K562 (cell line): ENCODE measurements at regions not wholly inside any gene's neighbourhood (a gene's known extent, or its start where the extent isn't known, plus 50 kb on each side); places are given as distances from the start of the nearest gene placed in this dataset.

Source experiments
- ATAC-seq: fragments of 200-7000 bp; cut with Tn5 transposase; 3 replicates; pipeline ENCODE4 v1.9.1; 2020; ENCODE audit warnings: moderate library complexity
- BruUV-seq: library from RNA; stranded (reverse); fragments of 400-500 nt; replicated peaks from 2 replicates; lab custom pipeline; 2021; lab: Mats Ljungman, UMichigan
- CTCF ChIA-PET: fragments of 300-600 bp; formaldehyde crosslinking; extraction: SDS; loops from one replicate; lab custom pipeline; 2021; ENCODE audit warnings: low intra/inter-chr PET ratio; lab: Yijun Ruan, JAX
- POLR2A ChIA-PET: fragments of 300-600, 350-650 bp; sonication (Branson Sonifier 250); formaldehyde crosslinking; extraction: SDS; loops from one replicate; lab custom pipeline; 2021; ENCODE audit warnings: antibody characterized with exemption, inconsistent platforms; lab: Yijun Ruan, JAX
- DNase-seq, 4 experiments: peaks; one replicate each; pipeline versions ENCODE4 v3.0.0 to v3.0.0-alpha.2; 2011 to 2018; ENCODE audit warnings: low spot score in 3 of 4, mixed read lengths in 3 of 4; ENCODE audit errors: extremely low read depth in 1 of 4
- FAIRE-seq: peaks from 2 replicates; lab custom pipeline; 2011; peaks lifted over from hg19 to GRCh38; lab: Jason Lieb, UNC
- H2AFZ ChIP-seq: 2 replicates; pipeline ENCODE4 v1.6.0; 2011; ENCODE audit warnings: low read depth, low read length, control low read depth, inconsistent platforms
- H3K27ac ChIP-seq: fragments of 200-600 bp; 3 replicates; pipeline ENCODE4 v1.8.0; 2011; ENCODE audit warnings: low read depth, mild to moderate bottlenecking, control low read depth, inconsistent platforms, low read length, moderate library complexity, mixed read lengths; ENCODE audit errors: extremely low read depth
- H3K27me3 ChIP-seq, 2 experiments: fragments of 300-600 bp in 1 of 2; 2 replicates in 1 of 2; 3 replicates in 1 of 2; pipeline versions ENCODE4 v1.6.0 to v1.8.0; 2011; ENCODE audit warnings: inconsistent platforms in 2 of 2, low read length in 2 of 2, mild to moderate bottlenecking in 1 of 2, mixed read lengths in 1 of 2, moderate library complexity in 1 of 2; ENCODE audit not compliant: control insufficient read depth in 2 of 2, insufficient read depth in 2 of 2
- H3K36me3 ChIP-seq: fragments of 300-600 bp; 3 replicates; pipeline ENCODE4 v1.8.0; 2011; ENCODE audit warnings: mild to moderate bottlenecking, low read length, inconsistent platforms; ENCODE audit not compliant: control insufficient read depth, insufficient read depth
- H3K4me1 ChIP-seq, 2 experiments: fragments of 200-600 bp in 1 of 2; replicated peaks in 1 of 2; 2 replicates in 1 of 2; 3 replicates in 1 of 2; pipeline versions ENCODE4 v1.5.1 to v1.8.0; 2011; ENCODE audit warnings: inconsistent platforms in 2 of 2, low read length in 2 of 2, mild to moderate bottlenecking in 1 of 2, mixed read lengths in 1 of 2, moderate library complexity in 1 of 2; ENCODE audit not compliant: control insufficient read depth in 2 of 2, insufficient read depth in 2 of 2
- H3K4me2 ChIP-seq: 2 replicates; pipeline ENCODE4 v1.6.1; 2011; ENCODE audit warnings: low read length, control low read depth, inconsistent platforms, mixed read lengths; ENCODE audit not compliant: insufficient read depth
- H3K4me3 ChIP-seq: fragments of 200-600 bp; sonication (generic), shearing (Covaris generic); 2 replicates; pipeline ENCODE4 v1.5.1; 2016; ENCODE audit warnings: control low read depth, inconsistent platforms
- H3K79me2 ChIP-seq: fragments of 200-600 bp; 3 replicates; pipeline ENCODE4 v1.8.0; 2011; ENCODE audit warnings: low read length, inconsistent platforms; ENCODE audit not compliant: control insufficient read depth, insufficient read depth
- H3K9ac ChIP-seq, 2 experiments: 2 replicates each; pipeline versions ENCODE4 v1.6.0 to v1.6.1; 2011; ENCODE audit warnings: low read depth in 2 of 2, low read length in 2 of 2, control low read depth in 1 of 2, inconsistent platforms in 1 of 2, mild to moderate bottlenecking in 1 of 2, mixed read lengths in 1 of 2; ENCODE audit not compliant: insufficient read depth in 1 of 2
- H3K9me1 ChIP-seq: one replicate; pipeline ENCODE4 v1.6.0; 2011; ENCODE audit warnings: inconsistent platforms, mild to moderate bottlenecking, low read length, moderate library complexity; ENCODE audit not compliant: control insufficient read depth, insufficient read depth
- H3K9me3 ChIP-seq: replicated peaks from 2 replicates; pipeline ENCODE4 v1.5.1; 2011; ENCODE audit warnings: low read depth, low read length, inconsistent platforms; ENCODE audit not compliant: control insufficient read depth, insufficient read depth
- H4K20me1 ChIP-seq: replicated peaks from 2 replicates; pipeline ENCODE4 v1.6.1; 2011; ENCODE audit warnings: low read length, inconsistent platforms, mixed read lengths; ENCODE audit not compliant: control insufficient read depth, insufficient read depth
- DNMT1 ChIP-seq: fragments of 450-650 bp; IDR thresholded peaks from 2 replicates; pipeline ENCODE4 v1.6.1; 2016; ENCODE audit warnings: antibody characterized with exemption, mild to moderate bottlenecking
- SRSF3 ChIP-seq: fragments of 200-400 bp; formaldehyde crosslinking; IDR thresholded peaks from 2 replicates; pipeline ENCODE4 v1.6.1; 2016; ENCODE audit warnings: mild to moderate bottlenecking, low read length, moderate library complexity; ENCODE audit not compliant: insufficient read depth
- ZNF316 ChIP-seq: fragments of 450-650 bp; IDR thresholded peaks from 2 replicates; pipeline ENCODE4 v1.6.1; 2016
- ZNF436 ChIP-seq: fragments of 250-450, 450-650 bp; sonication (Bioruptor Pico); formaldehyde crosslinking; IDR thresholded peaks from 2 replicates; pipeline ENCODE4 v1.7.0; 2020; ENCODE audit warnings: mild to moderate bottlenecking
- ZNF764 ChIP-seq: fragments of 250-450 bp; sonication (Bioruptor Pico); IDR thresholded peaks from 2 replicates; pipeline ENCODE4 v1.4.0; 2020; ENCODE audit warnings: low read depth, mild to moderate bottlenecking, moderate library complexity
- WGBS: fragments of 100-300 bp; shearing (Covaris generic); methylation state at CpG from one replicate; pipeline ENCODE4 v1.1.6; 2016; ENCODE audit warnings: low coverage, mixed read lengths; ENCODE audit not compliant: insufficient coverage; ENCODE audit errors: missing lambda C conversion rate; 5-methylcytosine and 5-hydroxymethylcytosine counted together
- in situ Hi-C: fragments of 300-500 bp; cut with MboI; formaldehyde crosslinking; loops from 4 replicates; pipeline ENCODE4 v1.15.0; 2018; ENCODE audit warnings: inconsistent platforms, mixed read lengths
- intact Hi-C: fragments of 100-400 bp; cut with micrococcal nuclease; formaldehyde crosslinking; loops from 2 replicates; pipeline ENCODE4 v1.14.2; 2022
- TF ChIP-seq, protein P1 (sequence below): fragments of 450-650 bp; IDR thresholded peaks from 2 replicates; pipeline ENCODE4 v1.6.1; 2016; ENCODE audit warnings: mild to moderate bottlenecking, moderate library complexity
- TF ChIP-seq, protein P2 (sequence below), 2 experiments: fragments of 450-650 bp in 1 of 2; sonication (generic) in 1 of 2; formaldehyde crosslinking in 1 of 2; IDR thresholded peaks in 1 of 2; conservative IDR thresholded peaks in 1 of 2; 2 replicates each; pipeline versions ENCODE4 v1.6.1 to v1.8.1; 2016 to 2023; ENCODE audit warnings: mild to moderate bottlenecking in 2 of 2, moderate library complexity in 2 of 2, inconsistent platforms in 1 of 2, missing genetic modification reagents in 1 of 2

DNA sequence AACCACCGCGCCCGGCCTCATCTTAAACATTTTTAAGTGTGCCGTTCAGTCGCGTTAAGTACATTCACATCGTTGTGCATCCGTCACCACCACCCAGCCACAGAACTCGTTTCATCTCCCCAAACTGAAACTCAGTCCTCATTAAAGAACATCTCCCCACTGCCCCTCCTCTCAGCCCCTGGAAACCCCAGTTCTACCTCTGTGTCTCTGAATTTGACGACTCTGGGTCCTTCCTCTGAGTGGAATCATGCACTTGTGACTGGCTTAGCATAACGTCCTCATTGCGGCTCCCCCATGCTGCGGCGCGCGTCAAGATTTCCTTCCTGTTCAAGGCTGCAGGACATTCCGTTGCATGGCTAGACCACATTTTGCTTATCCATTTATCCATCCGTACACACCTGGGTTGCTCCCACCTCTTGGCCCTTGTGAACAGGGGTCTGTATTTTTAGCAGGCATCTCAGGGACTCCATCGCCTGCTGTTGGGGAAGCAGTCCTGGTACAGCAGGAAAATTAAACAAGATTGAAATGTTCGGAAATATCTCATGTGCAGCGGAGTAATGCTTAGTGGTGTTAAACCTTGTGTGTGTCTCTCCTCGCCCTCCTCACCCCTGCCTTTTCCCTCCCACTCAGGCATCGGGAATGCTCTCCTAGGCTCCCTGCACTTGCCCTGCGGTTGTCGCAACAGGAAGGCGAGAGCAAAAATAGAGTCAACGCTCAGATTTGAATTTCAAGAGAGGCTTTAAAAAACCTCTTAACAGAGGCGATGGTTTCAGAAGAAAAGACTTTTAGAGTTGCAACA lies 127.9 kb downstream of the PXDC1 start:
- Histone ChIP-seq H4K20me1 (peaks cover 6% of the 10 kb centered on the region), H3K4me3 (no peak overlapping the region), H3K9me1 (peaks cover 2% of the 10 kb centered on the region), H3K4me1 (no peaks in the 10 kb centered on the region), H3K36me3 (no peaks in the 10 kb centered on the region), H3K9ac (no peak overlapping the region), H3K27ac (no peak overlapping the region), H2AFZ (no peak overlapping the region), H3K4me2 (no peak overlapping the region), H3K79me2 (no peaks in the 10 kb centered on the region), H3K9me3 (no peaks in the 10 kb centered on the region), H3K27me3 (peaks cover 79 to 86% of the 10 kb centered on the region in 2 experiments)
- intact Hi-C loops (no loop called here), in situ Hi-C loops (no loop called here)
- WGBS, result 15% methylated on average over 28 of the region's 28 CpGs
- no TSS peak for BruUV-seq
- DNase-seq (peak in 1 of 4 experiments; percentile 12), ATAC-seq (no peak), FAIRE-seq (no peak)
- ChIA-PET CTCF (no interaction called here), POLR2A (interaction anchor here (1.1 kb wide), 1 partner anchor 11 kb away, joined by 3 read pairs; no protein-coding TSS in a partner anchor)
- TF ChIP-seq, protein P1, sequence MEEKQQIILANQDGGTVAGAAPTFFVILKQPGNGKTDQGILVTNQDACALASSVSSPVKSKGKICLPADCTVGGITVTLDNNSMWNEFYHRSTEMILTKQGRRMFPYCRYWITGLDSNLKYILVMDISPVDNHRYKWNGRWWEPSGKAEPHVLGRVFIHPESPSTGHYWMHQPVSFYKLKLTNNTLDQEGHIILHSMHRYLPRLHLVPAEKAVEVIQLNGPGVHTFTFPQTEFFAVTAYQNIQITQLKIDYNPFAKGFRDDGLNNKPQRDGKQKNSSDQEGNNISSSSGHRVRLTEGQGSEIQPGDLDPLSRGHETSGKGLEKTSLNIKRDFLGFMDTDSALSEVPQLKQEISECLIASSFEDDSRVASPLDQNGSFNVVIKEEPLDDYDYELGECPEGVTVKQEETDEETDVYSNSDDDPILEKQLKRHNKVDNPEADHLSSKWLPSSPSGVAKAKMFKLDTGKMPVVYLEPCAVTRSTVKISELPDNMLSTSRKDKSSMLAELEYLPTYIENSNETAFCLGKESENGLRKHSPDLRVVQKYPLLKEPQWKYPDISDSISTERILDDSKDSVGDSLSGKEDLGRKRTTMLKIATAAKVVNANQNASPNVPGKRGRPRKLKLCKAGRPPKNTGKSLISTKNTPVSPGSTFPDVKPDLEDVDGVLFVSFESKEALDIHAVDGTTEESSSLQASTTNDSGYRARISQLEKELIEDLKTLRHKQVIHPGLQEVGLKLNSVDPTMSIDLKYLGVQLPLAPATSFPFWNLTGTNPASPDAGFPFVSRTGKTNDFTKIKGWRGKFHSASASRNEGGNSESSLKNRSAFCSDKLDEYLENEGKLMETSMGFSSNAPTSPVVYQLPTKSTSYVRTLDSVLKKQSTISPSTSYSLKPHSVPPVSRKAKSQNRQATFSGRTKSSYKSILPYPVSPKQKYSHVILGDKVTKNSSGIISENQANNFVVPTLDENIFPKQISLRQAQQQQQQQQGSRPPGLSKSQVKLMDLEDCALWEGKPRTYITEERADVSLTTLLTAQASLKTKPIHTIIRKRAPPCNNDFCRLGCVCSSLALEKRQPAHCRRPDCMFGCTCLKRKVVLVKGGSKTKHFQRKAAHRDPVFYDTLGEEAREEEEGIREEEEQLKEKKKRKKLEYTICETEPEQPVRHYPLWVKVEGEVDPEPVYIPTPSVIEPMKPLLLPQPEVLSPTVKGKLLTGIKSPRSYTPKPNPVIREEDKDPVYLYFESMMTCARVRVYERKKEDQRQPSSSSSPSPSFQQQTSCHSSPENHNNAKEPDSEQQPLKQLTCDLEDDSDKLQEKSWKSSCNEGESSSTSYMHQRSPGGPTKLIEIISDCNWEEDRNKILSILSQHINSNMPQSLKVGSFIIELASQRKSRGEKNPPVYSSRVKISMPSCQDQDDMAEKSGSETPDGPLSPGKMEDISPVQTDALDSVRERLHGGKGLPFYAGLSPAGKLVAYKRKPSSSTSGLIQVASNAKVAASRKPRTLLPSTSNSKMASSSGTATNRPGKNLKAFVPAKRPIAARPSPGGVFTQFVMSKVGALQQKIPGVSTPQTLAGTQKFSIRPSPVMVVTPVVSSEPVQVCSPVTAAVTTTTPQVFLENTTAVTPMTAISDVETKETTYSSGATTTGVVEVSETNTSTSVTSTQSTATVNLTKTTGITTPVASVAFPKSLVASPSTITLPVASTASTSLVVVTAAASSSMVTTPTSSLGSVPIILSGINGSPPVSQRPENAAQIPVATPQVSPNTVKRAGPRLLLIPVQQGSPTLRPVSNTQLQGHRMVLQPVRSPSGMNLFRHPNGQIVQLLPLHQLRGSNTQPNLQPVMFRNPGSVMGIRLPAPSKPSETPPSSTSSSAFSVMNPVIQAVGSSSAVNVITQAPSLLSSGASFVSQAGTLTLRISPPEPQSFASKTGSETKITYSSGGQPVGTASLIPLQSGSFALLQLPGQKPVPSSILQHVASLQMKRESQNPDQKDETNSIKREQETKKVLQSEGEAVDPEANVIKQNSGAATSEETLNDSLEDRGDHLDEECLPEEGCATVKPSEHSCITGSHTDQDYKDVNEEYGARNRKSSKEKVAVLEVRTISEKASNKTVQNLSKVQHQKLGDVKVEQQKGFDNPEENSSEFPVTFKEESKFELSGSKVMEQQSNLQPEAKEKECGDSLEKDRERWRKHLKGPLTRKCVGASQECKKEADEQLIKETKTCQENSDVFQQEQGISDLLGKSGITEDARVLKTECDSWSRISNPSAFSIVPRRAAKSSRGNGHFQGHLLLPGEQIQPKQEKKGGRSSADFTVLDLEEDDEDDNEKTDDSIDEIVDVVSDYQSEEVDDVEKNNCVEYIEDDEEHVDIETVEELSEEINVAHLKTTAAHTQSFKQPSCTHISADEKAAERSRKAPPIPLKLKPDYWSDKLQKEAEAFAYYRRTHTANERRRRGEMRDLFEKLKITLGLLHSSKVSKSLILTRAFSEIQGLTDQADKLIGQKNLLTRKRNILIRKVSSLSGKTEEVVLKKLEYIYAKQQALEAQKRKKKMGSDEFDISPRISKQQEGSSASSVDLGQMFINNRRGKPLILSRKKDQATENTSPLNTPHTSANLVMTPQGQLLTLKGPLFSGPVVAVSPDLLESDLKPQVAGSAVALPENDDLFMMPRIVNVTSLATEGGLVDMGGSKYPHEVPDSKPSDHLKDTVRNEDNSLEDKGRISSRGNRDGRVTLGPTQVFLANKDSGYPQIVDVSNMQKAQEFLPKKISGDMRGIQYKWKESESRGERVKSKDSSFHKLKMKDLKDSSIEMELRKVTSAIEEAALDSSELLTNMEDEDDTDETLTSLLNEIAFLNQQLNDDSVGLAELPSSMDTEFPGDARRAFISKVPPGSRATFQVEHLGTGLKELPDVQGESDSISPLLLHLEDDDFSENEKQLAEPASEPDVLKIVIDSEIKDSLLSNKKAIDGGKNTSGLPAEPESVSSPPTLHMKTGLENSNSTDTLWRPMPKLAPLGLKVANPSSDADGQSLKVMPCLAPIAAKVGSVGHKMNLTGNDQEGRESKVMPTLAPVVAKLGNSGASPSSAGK, result no peak
- no peak for TF ChIP-seq ZNF436 (CRISPR knock-in tag)
- no peak for TF ChIP-seq ZNF764 (CRISPR knock-in tag)
- no peak for TF ChIP-seq ZNF316
- TF ChIP-seq, protein P2, sequence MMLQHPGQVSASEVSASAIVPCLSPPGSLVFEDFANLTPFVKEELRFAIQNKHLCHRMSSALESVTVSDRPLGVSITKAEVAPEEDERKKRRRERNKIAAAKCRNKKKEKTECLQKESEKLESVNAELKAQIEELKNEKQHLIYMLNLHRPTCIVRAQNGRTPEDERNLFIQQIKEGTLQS (IDR thresholded peaks at IDR 0.05), result no peak
- TF ChIP-seq, protein P2 (CRISPR knock-in tag; conservative IDR thresholded peaks at IDR 0.05), result no peak
- no peak for TF ChIP-seq DNMT1
- TF ChIP-seq SRSF3, result no peak
